NB4 (cell line): ENCODE measurements at regions not wholly inside any gene's neighbourhood (a gene's known extent, or its start where the extent isn't known, plus 50 kb on each side); places are given as distances from the start of the nearest gene placed in this dataset.

Experiments
- DNase-seq: peaks from one replicate; pipeline ENCODE4 v3.0.0; 2010; ENCODE audit warnings: low read depth
- H3K4me3 ChIP-seq: one replicate; pipeline ENCODE4 v1.5.1; 2011; ENCODE audit warnings: mild to moderate bottlenecking, low read depth, low read length, moderate library complexity
- MAX ChIP-seq: IDR thresholded peaks from 2 replicates; pipeline ENCODE4 v1.6.1; 2011; ENCODE audit warnings: low read depth, low read length
- MYC ChIP-seq: IDR thresholded peaks from 2 replicates; pipeline ENCODE4 v1.6.1; 2011; ENCODE audit warnings: low read depth, low read length
- POLR2A ChIP-seq: IDR thresholded peaks from 2 replicates; pipeline ENCODE4 v1.6.1; 2011; ENCODE audit warnings: mild to moderate bottlenecking; ENCODE audit not compliant: insufficient read length; ENCODE audit errors: extremely low read depth
- TF ChIP-seq, protein P1 (sequence below): IDR thresholded peaks from one replicate; pipeline ENCODE4 v1.5.1; 2012; ENCODE audit warnings: low read depth, low read length

- H3K4me3 ChIP-seq = no peak overlapping the region
- DNase-seq = no peak
- TF ChIP-seq POLR2A = no peak
Measured at GRCh38 chr13:25032160-25032559, 63.8 kb upstream of the PABPC3 start.

GRCh38 chr13:25034173-25034572, 61.8 kb upstream of the PABPC3 start:
- no peak overlapping the region for H3K4me3 ChIP-seq
- TF ChIP-seq, protein P1, sequence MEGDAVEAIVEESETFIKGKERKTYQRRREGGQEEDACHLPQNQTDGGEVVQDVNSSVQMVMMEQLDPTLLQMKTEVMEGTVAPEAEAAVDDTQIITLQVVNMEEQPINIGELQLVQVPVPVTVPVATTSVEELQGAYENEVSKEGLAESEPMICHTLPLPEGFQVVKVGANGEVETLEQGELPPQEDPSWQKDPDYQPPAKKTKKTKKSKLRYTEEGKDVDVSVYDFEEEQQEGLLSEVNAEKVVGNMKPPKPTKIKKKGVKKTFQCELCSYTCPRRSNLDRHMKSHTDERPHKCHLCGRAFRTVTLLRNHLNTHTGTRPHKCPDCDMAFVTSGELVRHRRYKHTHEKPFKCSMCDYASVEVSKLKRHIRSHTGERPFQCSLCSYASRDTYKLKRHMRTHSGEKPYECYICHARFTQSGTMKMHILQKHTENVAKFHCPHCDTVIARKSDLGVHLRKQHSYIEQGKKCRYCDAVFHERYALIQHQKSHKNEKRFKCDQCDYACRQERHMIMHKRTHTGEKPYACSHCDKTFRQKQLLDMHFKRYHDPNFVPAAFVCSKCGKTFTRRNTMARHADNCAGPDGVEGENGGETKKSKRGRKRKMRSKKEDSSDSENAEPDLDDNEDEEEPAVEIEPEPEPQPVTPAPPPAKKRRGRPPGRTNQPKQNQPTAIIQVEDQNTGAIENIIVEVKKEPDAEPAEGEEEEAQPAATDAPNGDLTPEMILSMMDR = no peak

GRCh38 chr13:25037057-25037813, 58.7 kb upstream of the PABPC3 start:
- TF ChIP-seq, protein P1 = peak; percentile 90
- peak; percentile 59; the same call in 1 of the 2 replicates for TF ChIP-seq MAX
- TF ChIP-seq MYC = peak; percentile 38; the same call in 1 of the 2 replicates
- no peak for TF ChIP-seq POLR2A
- DNase-seq = peak; percentile 73
- H3K4me3 ChIP-seq = no peak overlapping the region

More at GRCh38 chr13:25034173-25034572, 61.8 kb upstream of the PABPC3 start:
- no peak for DNase-seq

DNA sequence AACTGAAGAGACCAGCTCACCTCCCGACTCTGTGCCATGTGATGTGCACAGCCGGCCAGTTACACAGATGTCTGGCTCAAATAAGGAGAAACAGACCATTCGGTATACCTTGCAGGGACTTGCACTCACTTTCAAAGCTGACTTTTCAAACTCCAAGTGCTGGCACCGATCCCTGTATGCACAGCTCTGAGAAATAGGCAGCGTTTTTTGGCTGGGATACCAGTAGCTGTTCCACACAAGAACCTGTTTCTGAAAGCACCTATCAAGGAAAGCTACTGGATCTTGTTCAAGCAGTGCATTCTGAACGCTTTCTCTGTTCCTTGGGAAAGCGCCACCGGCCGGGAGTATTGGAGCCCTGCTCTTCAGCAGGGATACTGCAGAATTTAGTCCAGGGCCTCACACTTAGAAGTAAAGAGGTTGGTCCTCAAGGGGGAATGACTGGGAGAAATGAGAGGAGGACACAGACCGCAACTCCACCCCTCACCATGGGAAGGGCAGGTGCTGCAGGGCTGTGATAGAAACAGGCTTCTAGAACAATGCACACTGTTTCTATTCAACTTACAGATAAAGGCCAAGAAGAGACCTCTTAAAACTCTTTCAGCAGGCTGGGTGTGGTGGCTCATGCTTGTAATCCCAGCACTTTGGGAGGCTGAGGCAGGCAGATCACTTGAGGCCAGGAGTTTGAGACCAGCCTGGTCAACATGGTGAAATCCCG, 53.6 kb upstream of the PABPC3 start:
- H3K4me3 ChIP-seq = no peak overlapping the region
- TF ChIP-seq MYC (no peak), MAX (no peak), POLR2A (no peak)
- TF ChIP-seq, protein P1 = no peak
- DNase-seq = no peak

DNA sequence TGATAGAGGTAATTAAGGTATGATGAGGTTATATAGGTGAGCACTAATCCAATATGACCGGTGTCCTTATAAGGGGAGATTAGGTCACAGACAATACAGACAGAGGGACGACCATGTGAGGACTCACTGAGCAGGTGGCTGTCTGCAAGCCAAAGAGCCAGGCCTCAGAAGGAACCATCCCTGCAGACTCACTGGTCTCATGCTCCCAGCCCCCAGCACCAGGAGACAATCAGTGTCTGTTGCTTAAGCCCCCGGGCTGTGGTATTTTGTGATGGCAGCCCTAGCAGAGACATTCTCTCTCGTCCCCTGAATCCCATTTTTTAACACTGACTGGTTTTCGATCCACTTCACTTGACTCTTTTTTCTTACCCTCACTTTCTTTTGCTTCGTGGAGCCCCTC, 51.9 kb upstream of the PABPC3 start:
- TF ChIP-seq MAX (no peak), MYC (no peak), POLR2A (no peak)
- TF ChIP-seq, protein P1 = no peak
- DNase-seq = no peak
- no peak overlapping the region for H3K4me3 ChIP-seq
